GM23338 (cell line): ENCODE measurements at regions not wholly inside any gene's neighbourhood (a gene's known extent, or its start where the extent isn't known, plus 50 kb on each side); places are given as distances from the start of the nearest gene placed in this dataset.

Experiments
- POLR2AphosphoS5 ChIP-seq: IDR thresholded peaks from 2 replicates; pipeline ENCODE4 v1.6.1; 2016; ENCODE audit warnings: antibody characterized with exemption, low read depth
- TF ChIP-seq, protein P1 (sequence below), 2 experiments: fragments of 200-600 bp in 1 of 2; sonication (generic) in 1 of 2; conservative IDR thresholded peaks; 2 replicates each; pipeline versions ENCODE4 v1.5.1 to v1.6.1; 2016 to 2017; ENCODE audit warnings: antibody characterized with exemption in 2 of 2, low read depth in 2 of 2, mild to moderate bottlenecking in 2 of 2, moderate library complexity in 1 of 2

DNA sequence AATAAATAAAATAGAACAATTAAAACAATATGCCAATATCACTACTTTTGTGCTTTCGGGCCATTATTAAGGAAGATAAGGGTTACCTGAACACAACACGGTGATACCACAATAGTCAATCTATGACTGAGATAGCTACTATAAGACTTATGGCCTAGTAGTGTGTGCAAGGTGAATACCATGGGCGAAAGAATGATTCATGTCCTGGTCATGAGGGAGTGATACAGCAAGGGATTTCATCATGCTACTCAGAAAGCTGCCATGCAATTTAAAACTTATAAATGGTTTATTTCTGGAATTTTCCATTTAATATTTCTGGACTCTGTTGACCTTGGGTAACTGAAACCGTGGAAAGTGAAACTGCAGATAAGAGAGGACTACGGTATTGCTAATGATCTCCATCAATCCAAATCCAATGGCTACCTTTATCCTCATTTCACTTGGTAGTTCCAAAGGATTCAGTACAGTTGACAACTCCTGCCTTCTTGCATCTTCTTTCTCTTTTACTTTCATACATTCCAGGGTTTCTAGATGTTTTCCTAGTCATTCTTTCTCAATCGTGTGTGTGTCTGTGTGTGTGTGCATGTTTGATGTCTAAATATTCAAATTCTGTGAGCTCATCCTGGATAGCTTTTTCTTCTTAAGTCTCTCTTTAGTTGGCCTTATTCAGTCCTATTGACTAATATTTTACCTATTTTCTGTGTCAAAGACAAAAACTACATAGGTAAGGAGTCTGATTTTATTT, 100.5 kb upstream of the MAGI2 start:
- TF ChIP-seq, protein P1, sequence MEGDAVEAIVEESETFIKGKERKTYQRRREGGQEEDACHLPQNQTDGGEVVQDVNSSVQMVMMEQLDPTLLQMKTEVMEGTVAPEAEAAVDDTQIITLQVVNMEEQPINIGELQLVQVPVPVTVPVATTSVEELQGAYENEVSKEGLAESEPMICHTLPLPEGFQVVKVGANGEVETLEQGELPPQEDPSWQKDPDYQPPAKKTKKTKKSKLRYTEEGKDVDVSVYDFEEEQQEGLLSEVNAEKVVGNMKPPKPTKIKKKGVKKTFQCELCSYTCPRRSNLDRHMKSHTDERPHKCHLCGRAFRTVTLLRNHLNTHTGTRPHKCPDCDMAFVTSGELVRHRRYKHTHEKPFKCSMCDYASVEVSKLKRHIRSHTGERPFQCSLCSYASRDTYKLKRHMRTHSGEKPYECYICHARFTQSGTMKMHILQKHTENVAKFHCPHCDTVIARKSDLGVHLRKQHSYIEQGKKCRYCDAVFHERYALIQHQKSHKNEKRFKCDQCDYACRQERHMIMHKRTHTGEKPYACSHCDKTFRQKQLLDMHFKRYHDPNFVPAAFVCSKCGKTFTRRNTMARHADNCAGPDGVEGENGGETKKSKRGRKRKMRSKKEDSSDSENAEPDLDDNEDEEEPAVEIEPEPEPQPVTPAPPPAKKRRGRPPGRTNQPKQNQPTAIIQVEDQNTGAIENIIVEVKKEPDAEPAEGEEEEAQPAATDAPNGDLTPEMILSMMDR (conservative IDR thresholded peaks at IDR 0.05; ENCODE audit: low read depth in 2 of 2) = no peak
- no peak for TF ChIP-seq POLR2AphosphoS5
